K562 (cell line): ENCODE measurements at regions not wholly inside any gene's neighbourhood (a gene's known extent, or its start where the extent isn't known, plus 50 kb on each side); places are given as distances from the start of the nearest gene placed in this dataset.

Source experiments
- ATAC-seq: fragments of 200-7000 bp; cut with Tn5 transposase; 3 replicates; pipeline ENCODE4 v1.9.1; 2020; ENCODE audit warnings: moderate library complexity
- BruUV-seq: library from RNA; stranded (reverse); fragments of 400-500 nt; replicated peaks from 2 replicates; lab custom pipeline; 2021; lab: Mats Ljungman, UMichigan
- CTCF ChIA-PET: fragments of 300-600 bp; formaldehyde crosslinking; extraction: SDS; loops from one replicate; lab custom pipeline; 2021; ENCODE audit warnings: low intra/inter-chr PET ratio; lab: Yijun Ruan, JAX
- POLR2A ChIA-PET: fragments of 300-600, 350-650 bp; sonication (Branson Sonifier 250); formaldehyde crosslinking; extraction: SDS; loops from one replicate; lab custom pipeline; 2021; ENCODE audit warnings: antibody characterized with exemption, inconsistent platforms; lab: Yijun Ruan, JAX
- DNase-seq, 4 experiments: peaks; one replicate each; pipeline versions ENCODE4 v3.0.0 to v3.0.0-alpha.2; 2011 to 2018; ENCODE audit warnings: low spot score in 3 of 4, mixed read lengths in 3 of 4; ENCODE audit errors: extremely low read depth in 1 of 4
- FAIRE-seq: peaks from 2 replicates; lab custom pipeline; 2011; peaks lifted over from hg19 to GRCh38; lab: Jason Lieb, UNC
- H2AFZ ChIP-seq: 2 replicates; pipeline ENCODE4 v1.6.0; 2011; ENCODE audit warnings: low read depth, low read length, control low read depth, inconsistent platforms
- H3K27ac ChIP-seq: fragments of 200-600 bp; 3 replicates; pipeline ENCODE4 v1.8.0; 2011; ENCODE audit warnings: low read depth, mild to moderate bottlenecking, control low read depth, inconsistent platforms, low read length, moderate library complexity, mixed read lengths; ENCODE audit errors: extremely low read depth
- H3K27me3 ChIP-seq, 2 experiments: fragments of 300-600 bp in 1 of 2; 2 replicates in 1 of 2; 3 replicates in 1 of 2; pipeline versions ENCODE4 v1.6.0 to v1.8.0; 2011; ENCODE audit warnings: inconsistent platforms in 2 of 2, low read length in 2 of 2, mild to moderate bottlenecking in 1 of 2, mixed read lengths in 1 of 2, moderate library complexity in 1 of 2; ENCODE audit not compliant: control insufficient read depth in 2 of 2, insufficient read depth in 2 of 2
- H3K36me3 ChIP-seq: fragments of 300-600 bp; 3 replicates; pipeline ENCODE4 v1.8.0; 2011; ENCODE audit warnings: mild to moderate bottlenecking, low read length, inconsistent platforms; ENCODE audit not compliant: control insufficient read depth, insufficient read depth
- H3K4me1 ChIP-seq, 2 experiments: fragments of 200-600 bp in 1 of 2; replicated peaks in 1 of 2; 2 replicates in 1 of 2; 3 replicates in 1 of 2; pipeline versions ENCODE4 v1.5.1 to v1.8.0; 2011; ENCODE audit warnings: inconsistent platforms in 2 of 2, low read length in 2 of 2, mild to moderate bottlenecking in 1 of 2, mixed read lengths in 1 of 2, moderate library complexity in 1 of 2; ENCODE audit not compliant: control insufficient read depth in 2 of 2, insufficient read depth in 2 of 2
- H3K4me2 ChIP-seq: 2 replicates; pipeline ENCODE4 v1.6.1; 2011; ENCODE audit warnings: low read length, control low read depth, inconsistent platforms, mixed read lengths; ENCODE audit not compliant: insufficient read depth
- H3K4me3 ChIP-seq: fragments of 200-600 bp; sonication (generic), shearing (Covaris generic); 2 replicates; pipeline ENCODE4 v1.5.1; 2016; ENCODE audit warnings: control low read depth, inconsistent platforms
- H3K79me2 ChIP-seq: fragments of 200-600 bp; 3 replicates; pipeline ENCODE4 v1.8.0; 2011; ENCODE audit warnings: low read length, inconsistent platforms; ENCODE audit not compliant: control insufficient read depth, insufficient read depth
- H3K9ac ChIP-seq, 2 experiments: 2 replicates each; pipeline versions ENCODE4 v1.6.0 to v1.6.1; 2011; ENCODE audit warnings: low read depth in 2 of 2, low read length in 2 of 2, control low read depth in 1 of 2, inconsistent platforms in 1 of 2, mild to moderate bottlenecking in 1 of 2, mixed read lengths in 1 of 2; ENCODE audit not compliant: insufficient read depth in 1 of 2
- H3K9me1 ChIP-seq: one replicate; pipeline ENCODE4 v1.6.0; 2011; ENCODE audit warnings: inconsistent platforms, mild to moderate bottlenecking, low read length, moderate library complexity; ENCODE audit not compliant: control insufficient read depth, insufficient read depth
- H3K9me3 ChIP-seq: replicated peaks from 2 replicates; pipeline ENCODE4 v1.5.1; 2011; ENCODE audit warnings: low read depth, low read length, inconsistent platforms; ENCODE audit not compliant: control insufficient read depth, insufficient read depth
- H4K20me1 ChIP-seq: replicated peaks from 2 replicates; pipeline ENCODE4 v1.6.1; 2011; ENCODE audit warnings: low read length, inconsistent platforms, mixed read lengths; ENCODE audit not compliant: control insufficient read depth, insufficient read depth
- CREB5 ChIP-seq: fragments of 250-450 bp; sonication (Bioruptor Pico); IDR thresholded peaks from 2 replicates; pipeline ENCODE4 v1.5.0; 2020; ENCODE audit warnings: mild to moderate bottlenecking
- ELK1 ChIP-seq: sonication (generic); formaldehyde crosslinking; IDR thresholded peaks from 2 replicates; pipeline ENCODE4 v1.8.1; 2022; ENCODE audit warnings: missing genetic modification reagents
- MTA2 ChIP-seq: fragments of 450-650 bp; IDR thresholded peaks from 2 replicates; pipeline ENCODE4 v1.6.1; 2016; ENCODE audit warnings: low read depth
- NFRKB ChIP-seq: fragments of 450-650 bp; IDR thresholded peaks from 2 replicates; pipeline ENCODE4 v1.6.1; 2016; ENCODE audit warnings: low read depth
- NFYB ChIP-seq: IDR thresholded peaks from 2 replicates; pipeline ENCODE4 v1.6.1; 2011; ENCODE audit warnings: mild to moderate bottlenecking, moderate library complexity; ENCODE audit not compliant: insufficient read length; ENCODE audit errors: extremely low read depth
- NR4A1 ChIP-seq, 2 experiments: fragments of 250-450 bp in 1 of 2; fragments of 450-650 bp in 1 of 2; sonication (Bioruptor Pico) in 1 of 2; IDR thresholded peaks; 2 replicates each; pipeline versions ENCODE4 v1.4.0 to v1.6.1; 2016 to 2020; ENCODE audit warnings: mild to moderate bottlenecking in 2 of 2, missing compliant biosample characterization in 1 of 2, missing genetic modification characterization in 1 of 2, moderate library complexity in 1 of 2
- RBM22 ChIP-seq: fragments of 200-400 bp; formaldehyde crosslinking; IDR thresholded peaks from 2 replicates; pipeline ENCODE4 v1.6.1; 2018; ENCODE audit warnings: low read length, low read depth; ENCODE audit not compliant: poor library complexity, severe bottlenecking
- U2AF1 ChIP-seq: fragments of 200-400 bp; formaldehyde crosslinking; optimal IDR thresholded peaks from 2 replicates; pipeline ENCODE3; 2017; ENCODE audit warnings: mild to moderate bottlenecking, low read depth, low read length, moderate library complexity
- ZNF232 ChIP-seq: sonication (generic); formaldehyde crosslinking; IDR thresholded peaks from 2 replicates; pipeline ENCODE4 v1.8.0; 2022; ENCODE audit warnings: mild to moderate bottlenecking, missing genetic modification reagents
- ZNF324 ChIP-seq: fragments of 250-450 bp; sonication (Bioruptor Pico); IDR thresholded peaks from 2 replicates; pipeline ENCODE4 v1.4.0; 2020; ENCODE audit warnings: mild to moderate bottlenecking
- ZNF41 ChIP-seq: fragments of 250-450 bp; sonication (Bioruptor Pico); conservative IDR thresholded peaks from 2 replicates; pipeline ENCODE4 v1.4.0; 2020; ENCODE audit warnings: mild to moderate bottlenecking
- ZNF77 ChIP-seq: fragments of 250-450 bp; sonication (Bioruptor Pico); IDR thresholded peaks from 2 replicates; pipeline ENCODE4 v1.5.0; 2020
- WGBS: fragments of 100-300 bp; shearing (Covaris generic); methylation state at CpG from one replicate; pipeline ENCODE4 v1.1.6; 2016; ENCODE audit warnings: low coverage, mixed read lengths; ENCODE audit not compliant: insufficient coverage; ENCODE audit errors: missing lambda C conversion rate; 5-methylcytosine and 5-hydroxymethylcytosine counted together
- in situ Hi-C: fragments of 300-500 bp; cut with MboI; formaldehyde crosslinking; loops from 4 replicates; pipeline ENCODE4 v1.15.0; 2018; ENCODE audit warnings: inconsistent platforms, mixed read lengths
- intact Hi-C: fragments of 100-400 bp; cut with micrococcal nuclease; formaldehyde crosslinking; loops from 2 replicates; pipeline ENCODE4 v1.14.2; 2022
- TF ChIP-seq, protein P1 (sequence below): fragments of 450-650 bp; IDR thresholded peaks from 2 replicates; pipeline ENCODE4 v1.6.1; 2017; ENCODE audit warnings: antibody characterized with exemption, mild to moderate bottlenecking
- TF ChIP-seq, protein P2 (sequence below): sonication (generic); formaldehyde crosslinking; IDR thresholded peaks from 2 replicates; pipeline ENCODE4 v1.8.0; 2022; ENCODE audit warnings: mild to moderate bottlenecking, missing genetic modification reagents

GRCh38 chr14:82533351-82533750, 999.7 kb upstream of the SEL1L start (continued):
- TF ChIP-seq CREB5 (CRISPR knock-in tag), result no peak
- TF ChIP-seq NR4A1 (CRISPR knock-in tag; IDR thresholded peaks at IDR 0.05), result no peak
- no peak for TF ChIP-seq NR4A1 (tag; IDR thresholded peaks at IDR 0.05)

DNA sequence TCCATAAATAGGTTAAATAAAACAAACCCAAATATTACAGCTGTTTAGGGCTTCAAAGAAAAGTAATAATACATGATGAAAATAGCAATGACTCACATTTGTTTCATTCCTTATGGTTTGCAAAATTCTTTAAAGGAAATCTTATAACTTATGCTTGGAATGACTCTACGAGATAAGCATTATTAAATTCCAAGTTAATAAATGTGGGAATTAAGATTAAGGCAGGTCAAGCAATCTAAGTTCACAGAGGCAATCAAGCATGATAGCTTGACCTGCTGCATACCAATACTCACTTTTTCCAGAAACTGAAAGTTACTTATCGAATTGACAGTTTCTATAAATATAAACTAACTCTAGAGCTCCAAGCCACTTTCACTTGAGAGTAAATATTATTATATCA, 1002.9 kb upstream of the SEL1L start:
- POLR2A ChIA-PET, result no interaction called here
- no peak overlapping the region for H3K4me2 ChIP-seq
- H3K9me3 ChIP-seq, result no peaks in the 10 kb centered on the region
- no peak for DNase-seq
- 3% methylated on average over 2 of the region's 2 CpGs for WGBS
- no peak overlapping the region for H3K9ac ChIP-seq
- CTCF ChIA-PET, result no interaction called here
- no peak overlapping the region for H3K27ac ChIP-seq
- H3K9me1 ChIP-seq, result no peaks in the 10 kb centered on the region
- H3K36me3 ChIP-seq, result no peaks in the 10 kb centered on the region
- no peak overlapping the region for H2AFZ ChIP-seq
- H3K4me3 ChIP-seq, result no peak overlapping the region
- BruUV-seq, result no TSS peak
- no peaks in the 10 kb centered on the region for H3K27me3 ChIP-seq
- FAIRE-seq, result no peak
- H3K4me1 ChIP-seq, result no peaks in the 10 kb centered on the region
- intact Hi-C loops (no loop called here), in situ Hi-C loops (no loop called here)
- H4K20me1 ChIP-seq, result no peaks in the 10 kb centered on the region
- H3K79me2 ChIP-seq, result no peaks in the 10 kb centered on the region
- no peak for ATAC-seq
- TF ChIP-seq NFRKB (no peak), MTA2 (no peak), ZNF77 (CRISPR knock-in tag) (no peak), ZNF324 (no peak), NFYB (no peak), ELK1 (CRISPR knock-in tag) (no peak), U2AF1 (no peak), ZNF41 (CRISPR knock-in tag) (no peak), ZNF232 (CRISPR knock-in tag) (no peak), RBM22 (no peak)
- TF ChIP-seq, protein P1, sequence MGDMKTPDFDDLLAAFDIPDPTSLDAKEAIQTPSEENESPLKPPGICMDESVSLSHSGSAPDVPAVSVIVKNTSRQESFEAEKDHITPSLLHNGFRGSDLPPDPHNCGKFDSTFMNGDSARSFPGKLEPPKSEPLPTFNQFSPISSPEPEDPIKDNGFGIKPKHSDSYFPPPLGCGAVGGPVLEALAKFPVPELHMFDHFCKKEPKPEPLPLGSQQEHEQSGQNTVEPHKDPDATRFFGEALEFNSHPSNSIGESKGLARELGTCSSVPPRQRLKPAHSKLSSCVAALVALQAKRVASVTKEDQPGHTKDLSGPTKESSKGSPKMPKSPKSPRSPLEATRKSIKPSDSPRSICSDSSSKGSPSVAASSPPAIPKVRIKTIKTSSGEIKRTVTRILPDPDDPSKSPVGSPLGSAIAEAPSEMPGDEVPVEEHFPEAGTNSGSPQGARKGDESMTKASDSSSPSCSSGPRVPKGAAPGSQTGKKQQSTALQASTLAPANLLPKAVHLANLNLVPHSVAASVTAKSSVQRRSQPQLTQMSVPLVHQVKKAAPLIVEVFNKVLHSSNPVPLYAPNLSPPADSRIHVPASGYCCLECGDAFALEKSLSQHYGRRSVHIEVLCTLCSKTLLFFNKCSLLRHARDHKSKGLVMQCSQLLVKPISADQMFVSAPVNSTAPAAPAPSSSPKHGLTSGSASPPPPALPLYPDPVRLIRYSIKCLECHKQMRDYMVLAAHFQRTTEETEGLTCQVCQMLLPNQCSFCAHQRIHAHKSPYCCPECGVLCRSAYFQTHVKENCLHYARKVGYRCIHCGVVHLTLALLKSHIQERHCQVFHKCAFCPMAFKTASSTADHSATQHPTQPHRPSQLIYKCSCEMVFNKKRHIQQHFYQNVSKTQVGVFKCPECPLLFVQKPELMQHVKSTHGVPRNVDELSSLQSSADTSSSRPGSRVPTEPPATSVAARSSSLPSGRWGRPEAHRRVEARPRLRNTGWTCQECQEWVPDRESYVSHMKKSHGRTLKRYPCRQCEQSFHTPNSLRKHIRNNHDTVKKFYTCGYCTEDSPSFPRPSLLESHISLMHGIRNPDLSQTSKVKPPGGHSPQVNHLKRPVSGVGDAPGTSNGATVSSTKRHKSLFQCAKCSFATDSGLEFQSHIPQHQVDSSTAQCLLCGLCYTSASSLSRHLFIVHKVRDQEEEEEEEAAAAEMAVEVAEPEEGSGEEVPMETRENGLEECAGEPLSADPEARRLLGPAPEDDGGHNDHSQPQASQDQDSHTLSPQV, result no peak
- TF ChIP-seq, protein P2, sequence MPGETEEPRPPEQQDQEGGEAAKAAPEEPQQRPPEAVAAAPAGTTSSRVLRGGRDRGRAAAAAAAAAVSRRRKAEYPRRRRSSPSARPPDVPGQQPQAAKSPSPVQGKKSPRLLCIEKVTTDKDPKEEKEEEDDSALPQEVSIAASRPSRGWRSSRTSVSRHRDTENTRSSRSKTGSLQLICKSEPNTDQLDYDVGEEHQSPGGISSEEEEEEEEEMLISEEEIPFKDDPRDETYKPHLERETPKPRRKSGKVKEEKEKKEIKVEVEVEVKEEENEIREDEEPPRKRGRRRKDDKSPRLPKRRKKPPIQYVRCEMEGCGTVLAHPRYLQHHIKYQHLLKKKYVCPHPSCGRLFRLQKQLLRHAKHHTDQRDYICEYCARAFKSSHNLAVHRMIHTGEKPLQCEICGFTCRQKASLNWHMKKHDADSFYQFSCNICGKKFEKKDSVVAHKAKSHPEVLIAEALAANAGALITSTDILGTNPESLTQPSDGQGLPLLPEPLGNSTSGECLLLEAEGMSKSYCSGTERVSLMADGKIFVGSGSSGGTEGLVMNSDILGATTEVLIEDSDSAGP, result no peak
